ENCODE measurements at regions not wholly inside any gene's neighbourhood (a gene's known extent, or its start where the extent isn't known, plus 50 kb on each side); places are given as distances from the start of the nearest gene placed in this dataset.

GRCh38 chr10:107317592-107317991, 153.1 kb upstream of the SORCS1 start:
- H3K9ac ChIP-seq (ENCODE audit: low read depth, low read length): no peak overlapping the region
- H3K23ac ChIP-seq (ENCODE audit: low read depth, low read length): no peak overlapping the region
- no peak overlapping the region for H3K4ac ChIP-seq (ENCODE audit: low read depth, low read length)
- WGBS, 2 experiments (ENCODE audit: extremely low coverage in 2 of 2, insufficient read length in 1 of 2): no CpG with 5 or more reads among the region's 1 CpG
- TF ChIP-seq BHLHE40 (IDR thresholded peaks at IDR 0.05; ENCODE audit: low read depth, low read length) (no peak), ELK1 (IDR thresholded peaks at IDR 0.05; ENCODE audit: borderline replicate concordance, low read depth, low read length) (no peak), USF2 (IDR thresholded peaks at IDR 0.05; ENCODE audit: low read depth, low read length) (no peak), MXI1 (IDR thresholded peaks at IDR 0.05; ENCODE audit: borderline replicate concordance, low read depth, low read length) (no peak), CTCF (conservative IDR thresholded peaks at IDR 0.05; ENCODE audit: low read depth, low read length) (no peak), RFX5 (IDR thresholded peaks at IDR 0.05; ENCODE audit: low read depth, low read length) (no peak), CHD1 (IDR thresholded peaks at IDR 0.05; ENCODE audit: low read depth, low read length) (no peak), MAFK (IDR thresholded peaks at IDR 0.05; ENCODE audit: low read depth, low read length) (no peak)
- no peak for DNase-seq
- H3K14ac ChIP-seq (replicated peaks; ENCODE audit: low read depth, low read length): no peak overlapping the region
- H3K56ac ChIP-seq (ENCODE audit: extremely low read depth, insufficient read depth, low read length): no peak overlapping the region
- dilution Hi-C loops (cut with HindIII; ENCODE audit: low sequenced_read_pairs, unreplicated experiment): no loop called here
- no peak overlapping the region for H2BK20ac ChIP-seq (ENCODE audit: low read depth, low read length)
- H3K9me1 ChIP-seq (ENCODE audit: insufficient read depth, low read length): no peaks in the 10 kb centered on the region
- no peak overlapping the region for H2AFZ ChIP-seq (replicated peaks; ENCODE audit: low read length, poor library complexity)
- no TSS peak for BruUV-seq (replicated peaks)
- ATAC-seq (ENCODE audit: low read depth): no peak
- no peak overlapping the region for H2BK120ac ChIP-seq (ENCODE audit: low read depth, low read length)
- no peaks in the 10 kb centered on the region for H3K79me1 ChIP-seq (ENCODE audit: low read depth in 1 of 2, low read length in 2 of 2)
- H4K5ac ChIP-seq (ENCODE audit: low read depth, low read length): no peak overlapping the region
- ChIA-PET CTCF (no interaction called here), POLR2A (ENCODE audit: unreplicated experiment) (no interaction called here)
- no peaks in the 10 kb centered on the region for H3K36me3 ChIP-seq (ENCODE audit: control insufficient read depth, insufficient read depth, low read length)
- H3K9me3 ChIP-seq (ENCODE audit: control insufficient read depth, insufficient read depth, low read length): peaks cover 6% of the 10 kb centered on the region
- no peak overlapping the region for H3K4me2 ChIP-seq (ENCODE audit: low read depth, low read length)
- no peaks in the 10 kb centered on the region for H3K4me1 ChIP-seq (ENCODE audit: control insufficient read depth, insufficient read depth, low read length)
- no peaks in the 10 kb centered on the region for H4K20me1 ChIP-seq (ENCODE audit: insufficient read depth, low read length)
- H3K27ac ChIP-seq (ENCODE audit: insufficient read depth, low read length): no peak overlapping the region
- in situ Hi-C loops (cut with MboI; ENCODE audit: low sequenced_read_pairs): no loop called here
- H3K4me3 ChIP-seq (ENCODE audit: insufficient read depth, low read depth, low read length): no peak overlapping the region
- no peak overlapping the region for H4K91ac ChIP-seq (ENCODE audit: insufficient read depth, low read depth, low read length)
- H2BK5ac ChIP-seq (ENCODE audit: low read depth, low read length, poor library complexity, severe bottlenecking): no peak overlapping the region
- no peak overlapping the region for H3K18ac ChIP-seq (ENCODE audit: low read depth, low read length)
- intact Hi-C loops (cut with micrococcal nuclease): no loop called here
- no peak overlapping the region for H2BK15ac ChIP-seq (ENCODE audit: low read depth, low read length)
- H2AK5ac ChIP-seq (ENCODE audit: low read depth, low read length): no peak overlapping the region
- no peak overlapping the region for H4K8ac ChIP-seq (ENCODE audit: low read depth in 2 of 2, low read length in 2 of 2)
- H3K27me3 ChIP-seq (ENCODE audit: control insufficient read depth, insufficient read depth, low read length): no peaks in the 10 kb centered on the region
- no peak overlapping the region for H2AK9ac ChIP-seq (replicated peaks; ENCODE audit: low read depth, low read length, poor library complexity)

Data from IMR-90 (cell line).